Choroid plexus epithelial cell (primary cell): ENCODE measurements at regions not wholly inside any gene's neighbourhood (a gene's known extent, or its start where the extent isn't known, plus 50 kb on each side); places are given as distances from the start of the nearest gene placed in this dataset.
"Not testable (repeated sequence)": the region's sequence is repeated elsewhere in the genome, so short reads cannot be mapped to it uniquely, and the experiment has no call there.

Experiments
- DNase-seq: peaks from one replicate; pipeline ENCODE4 v3.0.0-alpha.2; 2010; ENCODE audit warnings: low read depth
- H3K4me3 ChIP-seq: 2 replicates; pipeline ENCODE4 v1.5.1; 2011; ENCODE audit warnings: low read depth, mild to moderate bottlenecking, control low read depth, low read length, moderate library complexity
- TF ChIP-seq, protein P1 (sequence below): conservative IDR thresholded peaks from 2 replicates; pipeline ENCODE4 v1.5.1; 2011; ENCODE audit warnings: low read depth, mild to moderate bottlenecking, control low read depth, inconsistent platforms, low read length, moderate library complexity

DNA sequence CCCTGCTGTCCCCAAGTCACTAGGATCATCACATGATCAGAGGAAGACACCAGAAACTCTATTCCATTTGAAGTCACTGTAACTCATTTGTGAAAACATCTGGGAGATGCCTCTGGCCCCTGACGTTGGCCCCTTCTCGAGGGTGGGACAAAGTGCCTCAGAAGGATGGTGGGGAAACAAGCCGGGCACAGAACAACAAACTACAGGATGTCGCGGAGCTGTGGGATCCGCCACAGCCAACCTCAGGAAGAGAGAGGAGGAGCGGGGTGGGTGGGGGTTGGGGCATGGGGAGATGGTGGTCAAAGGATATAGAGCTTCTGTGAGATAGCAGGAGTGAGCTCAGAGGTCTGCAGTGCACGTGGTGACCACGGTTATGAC, 265.6 kb upstream of the TCERG1L start:
- H3K4me3 ChIP-seq = no peak overlapping the region
- DNase-seq = no peak

DNA sequence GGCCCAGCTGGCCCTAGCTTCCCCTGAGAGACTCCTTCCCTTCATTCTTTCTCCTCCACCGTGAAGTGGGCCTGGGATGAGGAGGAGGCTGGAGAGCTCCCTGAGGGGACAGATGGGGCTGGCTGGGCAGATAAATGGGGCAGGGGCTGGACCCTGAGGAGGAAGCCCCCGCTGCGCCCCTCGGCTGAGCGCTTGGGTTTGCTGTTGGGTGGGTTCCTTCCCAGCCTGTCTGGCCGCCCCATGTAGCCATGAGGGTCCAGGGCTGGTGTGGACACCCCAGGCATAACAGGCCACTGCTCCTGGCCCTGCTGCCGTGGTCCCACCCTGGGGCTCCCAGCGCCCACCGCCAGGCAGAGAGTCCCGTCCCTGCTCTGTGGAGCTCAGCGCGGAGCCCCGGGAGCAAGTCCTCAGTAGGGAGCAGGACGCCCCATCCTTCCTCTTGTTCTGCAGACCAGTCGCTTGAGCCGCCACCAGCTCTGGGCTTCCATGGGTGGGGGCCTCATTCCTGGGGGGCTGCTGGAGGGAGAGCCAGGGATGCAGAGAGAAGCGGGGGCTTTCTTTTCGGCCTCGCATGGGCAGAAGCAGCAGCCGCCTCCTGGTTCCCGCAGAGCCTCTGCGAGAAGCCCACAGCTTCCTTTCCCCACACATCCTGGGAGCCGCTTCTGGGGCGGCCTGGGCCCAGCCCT, 266.4 kb upstream of the TCERG1L start:
- no peak for DNase-seq
- H3K4me3 ChIP-seq = no peak overlapping the region
- TF ChIP-seq, protein P1, sequence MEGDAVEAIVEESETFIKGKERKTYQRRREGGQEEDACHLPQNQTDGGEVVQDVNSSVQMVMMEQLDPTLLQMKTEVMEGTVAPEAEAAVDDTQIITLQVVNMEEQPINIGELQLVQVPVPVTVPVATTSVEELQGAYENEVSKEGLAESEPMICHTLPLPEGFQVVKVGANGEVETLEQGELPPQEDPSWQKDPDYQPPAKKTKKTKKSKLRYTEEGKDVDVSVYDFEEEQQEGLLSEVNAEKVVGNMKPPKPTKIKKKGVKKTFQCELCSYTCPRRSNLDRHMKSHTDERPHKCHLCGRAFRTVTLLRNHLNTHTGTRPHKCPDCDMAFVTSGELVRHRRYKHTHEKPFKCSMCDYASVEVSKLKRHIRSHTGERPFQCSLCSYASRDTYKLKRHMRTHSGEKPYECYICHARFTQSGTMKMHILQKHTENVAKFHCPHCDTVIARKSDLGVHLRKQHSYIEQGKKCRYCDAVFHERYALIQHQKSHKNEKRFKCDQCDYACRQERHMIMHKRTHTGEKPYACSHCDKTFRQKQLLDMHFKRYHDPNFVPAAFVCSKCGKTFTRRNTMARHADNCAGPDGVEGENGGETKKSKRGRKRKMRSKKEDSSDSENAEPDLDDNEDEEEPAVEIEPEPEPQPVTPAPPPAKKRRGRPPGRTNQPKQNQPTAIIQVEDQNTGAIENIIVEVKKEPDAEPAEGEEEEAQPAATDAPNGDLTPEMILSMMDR = no peak

More for the DNA sequence above, 265.6 kb upstream of the TCERG1L start:
- TF ChIP-seq, protein P1 = no peak

DNA sequence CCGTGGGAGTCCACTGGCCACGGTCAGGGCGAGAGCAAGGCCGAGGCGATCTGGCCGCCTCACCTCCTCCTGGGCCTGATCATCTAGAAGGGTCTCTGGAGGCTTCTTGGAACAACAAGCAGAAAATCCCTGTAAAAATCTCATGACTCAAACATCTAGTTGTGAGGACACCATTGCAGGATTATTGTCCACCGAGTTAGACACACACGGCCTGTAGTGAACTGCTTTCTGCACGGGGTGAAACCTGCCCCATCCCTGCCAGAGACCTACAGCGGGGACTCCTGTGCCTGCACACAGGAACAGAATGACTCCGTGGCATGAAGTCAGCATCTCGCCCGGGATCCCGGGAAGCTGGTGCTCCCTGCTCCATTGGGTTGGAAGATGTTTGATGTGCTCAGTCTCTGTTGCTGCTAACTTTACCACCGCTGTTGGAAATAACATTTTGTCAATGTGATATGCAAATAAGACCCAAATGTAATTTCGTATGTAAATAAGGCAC, 267.0 kb upstream of the TCERG1L start:
- no peak for DNase-seq
- TF ChIP-seq, protein P1 = no peak
- no peak overlapping the region for H3K4me3 ChIP-seq

DNA sequence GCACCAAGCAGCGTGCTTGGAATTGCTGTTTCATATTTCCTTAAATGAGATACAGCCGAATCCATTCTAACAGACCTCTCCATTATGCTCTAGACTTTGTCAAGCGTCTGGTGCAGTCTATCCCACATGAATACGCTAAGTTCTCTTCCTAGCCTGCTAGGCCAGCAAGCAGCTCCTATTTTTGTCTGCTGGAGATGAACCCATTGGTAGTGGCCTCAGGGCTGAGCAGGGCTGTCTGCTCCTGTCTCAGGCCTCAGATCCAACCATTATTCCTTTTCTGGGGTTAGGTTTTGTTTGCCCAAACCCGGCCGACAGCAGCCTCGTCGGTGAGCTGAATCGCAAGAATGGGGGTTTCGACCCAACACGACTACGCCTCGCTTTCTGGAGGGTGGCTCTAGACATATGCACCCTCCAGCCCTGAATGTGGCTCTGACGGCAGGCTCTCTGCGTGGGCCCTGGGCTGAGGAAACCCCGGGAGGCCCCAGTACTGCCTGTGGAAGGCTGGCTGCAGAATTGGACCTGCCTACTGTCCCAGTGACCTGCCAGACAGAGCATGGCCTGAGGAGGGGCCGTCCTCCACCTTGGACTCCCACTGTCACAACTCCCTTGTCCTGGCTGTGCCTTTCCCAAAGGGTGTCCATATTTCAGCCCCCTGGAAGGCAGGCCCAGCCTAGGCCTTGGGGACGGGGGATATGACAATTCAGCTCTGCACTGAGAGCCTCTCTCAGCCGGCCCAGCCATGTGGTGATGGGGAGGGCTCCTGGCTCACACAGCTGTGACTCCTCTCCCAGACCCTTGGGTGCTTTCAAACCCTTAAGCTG, 267.9 kb upstream of the TCERG1L start:
- no peak overlapping the region for H3K4me3 ChIP-seq
- TF ChIP-seq, protein P1 = no peak
- DNase-seq = no peak

DNA sequence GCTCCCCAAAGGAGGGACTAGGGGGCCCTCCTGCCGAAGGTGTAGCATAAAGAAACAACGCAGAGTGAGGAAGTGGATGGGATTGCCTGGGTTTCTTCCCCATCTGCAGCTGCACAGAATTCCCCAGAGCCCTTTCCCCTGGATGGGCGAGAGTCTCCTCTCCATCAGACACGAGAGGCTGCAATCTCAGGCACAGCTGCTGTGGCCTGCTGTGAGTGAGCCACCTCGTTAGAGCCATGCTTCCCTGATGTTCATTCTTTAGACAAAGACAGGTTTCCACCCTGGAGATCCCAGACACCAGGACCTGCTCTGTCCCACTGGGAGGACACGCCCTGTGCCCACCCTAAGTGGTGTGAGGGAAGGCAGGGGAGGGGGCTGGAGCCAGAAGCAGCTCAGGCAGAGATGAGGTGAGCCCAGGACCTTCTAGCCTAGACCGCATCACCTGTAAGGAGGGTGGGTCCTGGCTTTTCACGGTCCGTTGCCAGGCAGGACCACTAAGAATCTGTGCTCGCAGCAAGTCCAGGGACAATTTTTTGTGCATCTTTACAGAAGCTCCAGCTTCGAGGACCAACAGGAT, 268.6 kb upstream of the TCERG1L start:
- H3K4me3 ChIP-seq = no peak overlapping the region
- TF ChIP-seq, protein P1 = no peak
- no peak for DNase-seq

DNA sequence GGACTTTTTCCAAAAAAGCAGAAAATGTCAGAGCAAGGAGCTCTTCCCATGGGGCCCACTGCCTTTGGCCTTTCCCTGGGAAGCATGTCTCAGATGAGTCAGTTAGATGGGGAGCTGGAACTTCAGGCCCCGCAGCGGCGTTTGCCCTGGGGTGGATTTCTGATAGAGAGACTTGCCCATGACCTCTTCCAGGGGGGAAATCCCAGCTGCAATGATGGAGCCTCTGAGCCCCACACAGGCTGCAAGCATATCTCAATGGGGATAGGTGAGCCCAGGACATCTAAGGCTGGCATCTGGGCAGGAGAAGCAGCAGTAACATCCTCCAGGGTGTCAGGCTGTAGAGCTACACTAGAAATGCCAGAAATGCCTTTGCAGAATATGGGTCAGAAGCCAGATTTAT, 269.2 kb upstream of the TCERG1L start:
- DNase-seq = no peak
- TF ChIP-seq, protein P1 = no peak
- no peak overlapping the region for H3K4me3 ChIP-seq

DNA sequence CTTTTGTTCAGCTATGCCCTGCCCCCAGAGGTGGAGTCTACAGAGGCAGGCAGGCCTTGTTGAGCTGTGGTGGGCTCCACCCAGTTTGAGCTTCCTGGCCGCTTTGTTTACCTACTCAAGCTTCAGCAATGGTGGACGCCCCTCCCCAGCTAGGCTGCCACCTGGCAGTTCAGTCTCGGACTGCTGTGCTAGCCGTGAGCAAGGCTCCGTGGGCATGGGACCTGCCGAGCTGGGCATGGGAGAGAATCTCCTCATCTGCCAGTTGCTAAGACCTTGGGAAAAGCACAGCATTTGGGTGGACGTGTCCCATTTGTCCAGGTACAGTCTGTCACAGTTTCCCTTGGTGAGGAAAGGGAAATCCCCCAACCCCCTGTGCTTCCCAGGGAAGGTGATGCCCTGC, 270.0 kb upstream of the TCERG1L start:
- not testable (repeated sequence) for H3K4me3 ChIP-seq, DNase-seq
